H9 (cell line): ENCODE measurements at regions not wholly inside any gene's neighbourhood (a gene's known extent, or its start where the extent isn't known, plus 50 kb on each side); places are given as distances from the start of the nearest gene placed in this dataset.

ENCODE experiments used
- DNase-seq: peaks from one replicate; pipeline ENCODE4 v3.0.0-alpha.2; 2017
- H2AFZ ChIP-seq: one replicate; pipeline ENCODE4 v1.6.1; 2013; ENCODE audit warnings: mild to moderate bottlenecking, low read length, control low read depth, moderate library complexity
- H2AK5ac ChIP-seq: 2 replicates; pipeline ENCODE4 v1.6.1; 2013; ENCODE audit warnings: low read length, control low read depth, mixed read lengths; ENCODE audit not compliant: insufficient read length
- H2BK120ac ChIP-seq: one replicate; pipeline ENCODE4 v1.6.1; 2013; ENCODE audit warnings: low read depth, mild to moderate bottlenecking, low read length, control low read depth, inconsistent platforms; ENCODE audit not compliant: poor library complexity, severe bottlenecking
- H2BK12ac ChIP-seq: 2 replicates; pipeline ENCODE4 v1.6.1; 2013; ENCODE audit warnings: low read length, control low read depth, mixed read lengths, low read depth; ENCODE audit not compliant: insufficient read length
- H2BK15ac ChIP-seq: 2 replicates; pipeline ENCODE4 v1.6.1; 2013; ENCODE audit warnings: low read depth, low read length, control low read depth
- H2BK20ac ChIP-seq: one replicate; pipeline ENCODE4 v1.6.1; 2013; ENCODE audit warnings: low read depth, mild to moderate bottlenecking, low read length, control low read depth, inconsistent platforms; ENCODE audit not compliant: poor library complexity, severe bottlenecking
- H2BK5ac ChIP-seq: 2 replicates; pipeline ENCODE4 v1.6.1; 2013; ENCODE audit warnings: low read length, control low read depth, mixed read lengths; ENCODE audit not compliant: insufficient read length
- H3K14ac ChIP-seq: 2 replicates; pipeline ENCODE4 v1.6.1; 2013; ENCODE audit warnings: low read length, control low read depth; ENCODE audit not compliant: insufficient read depth
- H3K18ac ChIP-seq: 2 replicates; pipeline ENCODE4 v1.6.1; 2013; ENCODE audit warnings: low read depth, mild to moderate bottlenecking, mixed read lengths, low read length, control low read depth; ENCODE audit not compliant: insufficient read length
- H3K23ac ChIP-seq: 2 replicates; pipeline ENCODE4 v1.6.1; 2013; ENCODE audit warnings: low read length, control low read depth, mixed read lengths, low read depth; ENCODE audit not compliant: insufficient read length
- H3K23me2 ChIP-seq: 2 replicates; pipeline ENCODE4 v1.6.1; 2013; ENCODE audit warnings: low read depth, mild to moderate bottlenecking, mixed read lengths, low read length, control low read depth; ENCODE audit not compliant: insufficient read length, poor library complexity, severe bottlenecking
- H3K27ac ChIP-seq: 2 replicates; pipeline ENCODE4 v1.5.1; 2013; ENCODE audit warnings: low read length, control low read depth, mixed read lengths, low read depth; ENCODE audit not compliant: insufficient read length
- H3K27me3 ChIP-seq: 2 replicates; pipeline ENCODE4 v1.6.1; 2013; ENCODE audit warnings: low read length, control low read depth, inconsistent platforms; ENCODE audit not compliant: insufficient read depth
- H3K4ac ChIP-seq: 2 replicates; pipeline ENCODE4 v1.6.1; 2013; ENCODE audit warnings: low read depth, mild to moderate bottlenecking, control low read depth, inconsistent platforms, low read length, moderate library complexity
- H3K4me1 ChIP-seq: 2 replicates; pipeline ENCODE4 v1.6.1; 2013; ENCODE audit warnings: low read length, control low read depth, inconsistent platforms; ENCODE audit not compliant: insufficient read depth
- H3K4me2 ChIP-seq: 2 replicates; pipeline ENCODE4 v1.6.1; 2013; ENCODE audit warnings: low read length, control low read depth, mixed read lengths; ENCODE audit not compliant: insufficient read length, insufficient read depth
- H3K56ac ChIP-seq: 2 replicates; pipeline ENCODE4 v1.6.1; 2013; ENCODE audit warnings: low read depth, mild to moderate bottlenecking, mixed read lengths, low read length, control low read depth; ENCODE audit not compliant: insufficient read length
- H3K79me1 ChIP-seq: 2 replicates; pipeline ENCODE4 v1.6.1; 2013; ENCODE audit warnings: low read depth, mild to moderate bottlenecking, moderate library complexity, low read length, control low read depth, inconsistent platforms; ENCODE audit not compliant: insufficient read depth, poor library complexity, severe bottlenecking
- H3K79me2 ChIP-seq: 2 replicates; pipeline ENCODE4 v1.6.1; 2013; ENCODE audit warnings: low read length, control low read depth, inconsistent platforms; ENCODE audit not compliant: insufficient read depth
- H3K9ac ChIP-seq: 2 replicates; pipeline ENCODE4 v1.6.1; 2013; ENCODE audit warnings: low read length, control low read depth, mixed read lengths; ENCODE audit not compliant: insufficient read length; ENCODE audit errors: extremely low read depth
- H3K9me3 ChIP-seq: one replicate; pipeline ENCODE4 v1.6.1; 2013; ENCODE audit warnings: low read depth, low read length, inconsistent platforms; ENCODE audit not compliant: control insufficient read depth
- H3T11ph ChIP-seq: one replicate; pipeline ENCODE4 v1.6.1; 2013; ENCODE audit warnings: mild to moderate bottlenecking, low read length, control low read depth, inconsistent platforms
- H4K20me1 ChIP-seq: one replicate; pipeline ENCODE4 v1.6.1; 2013; ENCODE audit not compliant: control insufficient read depth, insufficient read length, insufficient read depth
- H4K5ac ChIP-seq: 2 replicates; pipeline ENCODE4 v1.6.1; 2013; ENCODE audit warnings: low read depth, mild to moderate bottlenecking, mixed read lengths, low read length, control low read depth; ENCODE audit not compliant: insufficient read length
- H4K8ac ChIP-seq: replicated peaks from 2 replicates; pipeline ENCODE4 v1.6.1; 2013; ENCODE audit warnings: low read length, control low read depth, mixed read lengths, low read depth; ENCODE audit not compliant: insufficient read length
- H4K91ac ChIP-seq: 2 replicates; pipeline ENCODE4 v1.6.1; 2013; ENCODE audit warnings: low read depth, mild to moderate bottlenecking, moderate library complexity, mixed read lengths, low read length, control low read depth; ENCODE audit not compliant: insufficient read length
- H3K27ac Mint-ChIP-seq, 3 experiments: 2 replicates in 2 of 3; 3 replicates in 1 of 3; pipeline ENCODE4 v1.8.0; 2020 to 2021; ENCODE audit warnings: mixed read lengths in 3 of 3, mild to moderate bottlenecking in 1 of 3, moderate library complexity in 1 of 3
- H3K27me3 Mint-ChIP-seq: 2 replicates; pipeline ENCODE4 v1.8.0; 2021; ENCODE audit warnings: low read depth, mild to moderate bottlenecking, moderate library complexity, mixed read lengths
- H3K36me3 Mint-ChIP-seq, 3 experiments: 2 replicates in 2 of 3; 3 replicates in 1 of 3; pipeline ENCODE4 v1.8.0; 2020 to 2021; ENCODE audit warnings: low read depth in 3 of 3, mixed read lengths in 3 of 3; ENCODE audit not compliant: insufficient read depth in 1 of 3
- H3K4me1 Mint-ChIP-seq, 2 experiments: 2 replicates each; pipeline ENCODE4 v1.8.0; 2020; ENCODE audit warnings: mixed read lengths in 2 of 2
- H3K4me3 Mint-ChIP-seq, 2 experiments: 2 replicates in 1 of 2; 3 replicates in 1 of 2; pipeline ENCODE4 v1.8.0; 2020 to 2021; ENCODE audit warnings: mild to moderate bottlenecking in 2 of 2, mixed read lengths in 2 of 2, moderate library complexity in 1 of 2
- H3K9me3 Mint-ChIP-seq, 2 experiments: 2 replicates in 1 of 2; 3 replicates in 1 of 2; pipeline ENCODE4 v1.8.0; 2020; ENCODE audit warnings: mild to moderate bottlenecking in 2 of 2, mixed read lengths in 2 of 2, moderate library complexity in 1 of 2
- CTCF ChIP-seq: fragments of 200-600 bp; sonication (generic); conservative IDR thresholded peaks from 3 replicates; pipeline ENCODE4 v1.8.0; 2021; ENCODE audit warnings: antibody characterized with exemption, mild to moderate bottlenecking
- WGBS: extraction: QIAGEN DNeasy Blood & Tissue Kit; methylation state at CpG from one replicate; pipeline ENCODE4 v1.1.7; 2013; ENCODE audit warnings: missing lambda C conversion rate, low lambda C conversion rate, mixed read lengths; ENCODE audit not compliant: insufficient read length; ENCODE audit errors: extremely low coverage; 5-methylcytosine and 5-hydroxymethylcytosine counted together

GRCh38 chr12:70094467-70094866 is 148.8 kb upstream of the CNOT2 start:
- H3K9me3 ChIP-seq, result no peaks in the 10 kb centered on the region
- no peak overlapping the region for H3K56ac ChIP-seq
- H3K4me1 ChIP-seq, result no peaks in the 10 kb centered on the region
- no peak overlapping the region for H2AFZ ChIP-seq
- H3K9me3 Mint-ChIP-seq, result no peaks in the 10 kb centered on the region
- no peak overlapping the region for H3K18ac ChIP-seq
- no peak for DNase-seq
- H3T11ph ChIP-seq, result no peak overlapping the region
- no peaks in the 10 kb centered on the region for H3K79me2 ChIP-seq
- H3K27me3 ChIP-seq, result no peaks in the 10 kb centered on the region
- H2BK120ac ChIP-seq, result no peak overlapping the region
- no peak overlapping the region for H3K14ac ChIP-seq
- no peak overlapping the region for H4K5ac ChIP-seq
- no peak overlapping the region for H3K27ac Mint-ChIP-seq
- WGBS, result no CpG with 5 or more reads among the region's 2 CpGs
- TF ChIP-seq CTCF, result no peak
- no peak overlapping the region for H4K8ac ChIP-seq
- no peak overlapping the region for H4K91ac ChIP-seq
- H3K36me3 Mint-ChIP-seq, result no peaks in the 10 kb centered on the region; a peak in 3 of 7 replicates
- no peaks in the 10 kb centered on the region for H3K79me1 ChIP-seq
- H3K9ac ChIP-seq, result no peak overlapping the region
- H2BK5ac ChIP-seq, result no peak overlapping the region
- H3K27ac ChIP-seq, result no peak overlapping the region
- H3K23ac ChIP-seq, result no peak overlapping the region
- no peaks in the 10 kb centered on the region for H3K27me3 Mint-ChIP-seq
- H3K4me3 Mint-ChIP-seq, result no peak overlapping the region
- no peak overlapping the region for H2BK12ac ChIP-seq
- no peak overlapping the region for H3K4me2 ChIP-seq
- no peak overlapping the region for H3K4ac ChIP-seq
- H2BK15ac ChIP-seq, result no peak overlapping the region
- no peaks in the 10 kb centered on the region for H4K20me1 ChIP-seq
- H3K4me1 Mint-ChIP-seq, result peaks cover 0 to 3% of the 10 kb centered on the region in 2 experiments; a peak in 1 of 4 replicates
- H3K23me2 ChIP-seq, result no peaks in the 10 kb centered on the region
- no peak overlapping the region for H2BK20ac ChIP-seq
- no peak overlapping the region for H2AK5ac ChIP-seq
